DOHH2 (cell line): ENCODE measurements at regions not wholly inside any gene's neighbourhood (a gene's known extent, or its start where the extent isn't known, plus 50 kb on each side); places are given as distances from the start of the nearest gene placed in this dataset.

Experiments used
- CTCF ChIP-seq: fragments of 200-600 bp; sonication (generic); IDR thresholded peaks from one replicate; pipeline ENCODE4 v1.5.1; 2014; ENCODE audit warnings: antibody characterized with exemption, mild to moderate bottlenecking, low read depth, low read length; ENCODE audit not compliant: poor library complexity, severe bottlenecking
- EZH2phosphoT487 ChIP-seq: fragments of 200-600 bp; sonication (generic); IDR thresholded peaks from 2 replicates; pipeline ENCODE4 v1.6.1; 2017; ENCODE audit warnings: borderline replicate concordance, mild to moderate bottlenecking, antibody characterized with exemption, low read length, moderate library complexity, mixed read lengths

DNA sequence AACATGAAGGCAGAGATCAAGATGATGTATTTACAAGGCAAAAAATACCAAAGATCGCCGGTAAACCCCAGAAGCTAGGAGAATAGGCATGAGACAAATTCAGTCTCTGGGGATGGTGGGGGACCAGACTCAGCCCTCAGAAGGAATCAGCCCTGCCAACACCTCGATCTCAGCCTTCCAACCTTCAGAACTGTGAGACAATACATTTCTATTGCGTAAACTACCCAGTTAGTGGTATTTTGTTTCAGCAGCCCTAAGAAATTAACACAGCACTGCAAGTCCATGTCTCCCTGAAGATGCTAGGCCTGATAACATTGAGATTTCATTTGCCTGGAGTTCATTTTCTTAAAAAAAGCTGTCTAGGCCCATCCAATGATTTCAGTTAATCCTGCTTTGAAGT, 622.5 kb downstream of the PTPRC start:
- TF ChIP-seq CTCF = no peak
- no peak for TF ChIP-seq EZH2phosphoT487
